ENCODE measurements at regions not wholly inside any gene's neighbourhood (a gene's known extent, or its start where the extent isn't known, plus 50 kb on each side); places are given as distances from the start of the nearest gene placed in this dataset.

DNA sequence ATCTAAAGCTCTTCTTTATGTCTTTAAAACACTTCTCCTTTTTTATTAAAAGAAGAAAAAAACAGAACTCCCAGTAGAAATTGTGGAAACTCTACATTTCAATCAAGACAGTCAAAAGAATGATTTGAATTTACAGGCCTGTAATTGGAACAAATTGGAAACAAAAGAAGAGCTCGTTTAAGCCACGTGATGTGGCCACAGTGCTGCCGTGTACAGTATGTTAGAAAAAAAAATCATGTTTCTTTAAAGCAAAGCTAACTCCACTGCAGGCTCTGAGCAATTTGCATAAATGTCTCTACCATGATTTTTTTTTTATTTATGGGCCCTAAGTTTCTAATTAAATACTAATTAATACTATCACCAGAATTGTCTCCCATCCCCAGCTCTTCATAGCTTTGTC is 325.6 kb downstream of the ZSWIM6 start:
- H3K27me3 ChIP-seq (ENCODE audit: low read depth, low read length) = no peaks in the 10 kb centered on the region
- H3K36me3 ChIP-seq (replicated peaks; ENCODE audit: low read depth, low read length) = no peaks in the 10 kb centered on the region
- TF ChIP-seq, protein P1, sequence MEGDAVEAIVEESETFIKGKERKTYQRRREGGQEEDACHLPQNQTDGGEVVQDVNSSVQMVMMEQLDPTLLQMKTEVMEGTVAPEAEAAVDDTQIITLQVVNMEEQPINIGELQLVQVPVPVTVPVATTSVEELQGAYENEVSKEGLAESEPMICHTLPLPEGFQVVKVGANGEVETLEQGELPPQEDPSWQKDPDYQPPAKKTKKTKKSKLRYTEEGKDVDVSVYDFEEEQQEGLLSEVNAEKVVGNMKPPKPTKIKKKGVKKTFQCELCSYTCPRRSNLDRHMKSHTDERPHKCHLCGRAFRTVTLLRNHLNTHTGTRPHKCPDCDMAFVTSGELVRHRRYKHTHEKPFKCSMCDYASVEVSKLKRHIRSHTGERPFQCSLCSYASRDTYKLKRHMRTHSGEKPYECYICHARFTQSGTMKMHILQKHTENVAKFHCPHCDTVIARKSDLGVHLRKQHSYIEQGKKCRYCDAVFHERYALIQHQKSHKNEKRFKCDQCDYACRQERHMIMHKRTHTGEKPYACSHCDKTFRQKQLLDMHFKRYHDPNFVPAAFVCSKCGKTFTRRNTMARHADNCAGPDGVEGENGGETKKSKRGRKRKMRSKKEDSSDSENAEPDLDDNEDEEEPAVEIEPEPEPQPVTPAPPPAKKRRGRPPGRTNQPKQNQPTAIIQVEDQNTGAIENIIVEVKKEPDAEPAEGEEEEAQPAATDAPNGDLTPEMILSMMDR (IDR thresholded peaks at IDR 0.05; ENCODE audit: low read depth, low read length) = no peak
- no peak for TF ChIP-seq EZH2phosphoT487 (IDR thresholded peaks at IDR 0.05; ENCODE audit: low read depth)
- H3K79me2 ChIP-seq (ENCODE audit: low read length) = no peaks in the 10 kb centered on the region
- no peak overlapping the region for H3K27ac ChIP-seq (ENCODE audit: low read length)
- no peak overlapping the region for H2AFZ ChIP-seq (ENCODE audit: low read depth, low read length)
- no peaks in the 10 kb centered on the region for H4K20me1 ChIP-seq (ENCODE audit: insufficient read depth, low read length)
- no peak overlapping the region for H3K4me3 ChIP-seq (ENCODE audit: low read length)
- no peak overlapping the region for H3K9ac ChIP-seq (ENCODE audit: low read length)
- no peak overlapping the region for H3K4me2 ChIP-seq (ENCODE audit: low read length)
- no peaks in the 10 kb centered on the region for H3K9me3 ChIP-seq (ENCODE audit: insufficient read depth, low read length)
- no peaks in the 10 kb centered on the region for H3K4me1 ChIP-seq (ENCODE audit: low read length)

DNA sequence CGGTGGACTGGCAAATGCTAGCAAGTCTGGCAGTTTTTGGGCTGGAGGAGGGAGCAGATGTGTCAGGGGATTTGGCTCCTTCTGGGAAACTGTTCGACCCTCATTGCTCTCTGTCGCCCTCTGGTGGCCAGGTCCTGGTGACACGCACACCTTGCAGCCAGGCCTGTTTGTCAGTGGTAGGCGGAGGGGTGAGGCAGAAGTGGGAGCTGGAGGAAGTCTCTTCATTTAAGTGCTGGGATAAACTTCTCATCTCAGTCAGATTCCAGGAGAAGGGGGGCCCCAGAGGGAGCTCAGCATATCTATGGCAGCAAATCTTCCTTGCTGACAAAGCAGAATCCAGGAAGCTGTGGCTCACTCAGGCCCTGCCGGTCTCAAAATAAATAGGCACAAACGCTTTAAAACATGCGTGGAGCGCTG is 326.5 kb downstream of the ZSWIM6 start:
- Histone ChIP-seq H3K4me2 (ENCODE audit: low read length) (no peak overlapping the region), H3K9ac (ENCODE audit: low read length) (no peak overlapping the region), H3K27me3 (ENCODE audit: low read depth, low read length) (no peaks in the 10 kb centered on the region), H3K9me3 (ENCODE audit: insufficient read depth, low read length) (no peaks in the 10 kb centered on the region), H3K4me3 (ENCODE audit: low read length) (no peak overlapping the region), H2AFZ (ENCODE audit: low read depth, low read length) (no peak overlapping the region), H3K4me1 (ENCODE audit: low read length) (no peaks in the 10 kb centered on the region), H3K36me3 (replicated peaks; ENCODE audit: low read depth, low read length) (no peaks in the 10 kb centered on the region), H3K27ac (ENCODE audit: low read length) (no peak overlapping the region), H4K20me1 (ENCODE audit: insufficient read depth, low read length) (no peaks in the 10 kb centered on the region), H3K79me2 (ENCODE audit: low read length) (no peaks in the 10 kb centered on the region)
- no peak for TF ChIP-seq EZH2phosphoT487 (IDR thresholded peaks at IDR 0.05; ENCODE audit: low read depth)
- TF ChIP-seq, protein P1 (IDR thresholded peaks at IDR 0.05; ENCODE audit: low read depth, low read length) = peak; percentile 75

DNA sequence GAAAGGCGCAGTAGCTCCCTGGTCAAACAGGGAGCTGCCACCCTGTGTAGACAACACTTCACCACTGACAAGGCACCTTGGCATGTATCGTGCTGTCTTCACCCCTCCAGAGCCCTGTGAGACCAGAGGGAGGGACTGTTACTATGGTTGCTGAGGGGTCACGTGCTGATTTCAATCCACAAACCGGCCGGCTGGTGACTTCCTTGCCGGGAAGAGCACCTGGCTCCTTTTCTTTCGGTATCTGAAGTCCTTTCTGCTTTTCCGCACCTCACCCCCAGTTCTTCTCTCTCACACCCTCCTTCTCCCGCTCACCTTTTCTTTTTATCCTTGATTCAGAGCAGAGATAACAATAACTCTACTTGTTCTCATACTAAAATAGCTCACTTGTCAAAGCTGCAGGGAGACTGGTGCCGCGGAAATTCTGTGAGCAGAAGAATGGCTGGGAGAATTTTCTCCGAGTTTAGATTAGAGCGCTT is 327.2 kb downstream of the ZSWIM6 start:
- no peak overlapping the region for H3K4me3 ChIP-seq (ENCODE audit: low read length)
- no peak overlapping the region for H3K4me2 ChIP-seq (ENCODE audit: low read length)
- H3K27ac ChIP-seq (ENCODE audit: low read length) = no peak overlapping the region
- no peaks in the 10 kb centered on the region for H3K9me3 ChIP-seq (ENCODE audit: insufficient read depth, low read length)
- no peaks in the 10 kb centered on the region for H4K20me1 ChIP-seq (ENCODE audit: insufficient read depth, low read length)
- no peaks in the 10 kb centered on the region for H3K36me3 ChIP-seq (replicated peaks; ENCODE audit: low read depth, low read length)
- H2AFZ ChIP-seq (ENCODE audit: low read depth, low read length) = no peak overlapping the region
- no peaks in the 10 kb centered on the region for H3K27me3 ChIP-seq (ENCODE audit: low read depth, low read length)
- H3K79me2 ChIP-seq (ENCODE audit: low read length) = no peaks in the 10 kb centered on the region
- TF ChIP-seq EZH2phosphoT487 (IDR thresholded peaks at IDR 0.05; ENCODE audit: low read depth) = no peak
- H3K9ac ChIP-seq (ENCODE audit: low read length) = no peak overlapping the region
- no peaks in the 10 kb centered on the region for H3K4me1 ChIP-seq (ENCODE audit: low read length)

DNA sequence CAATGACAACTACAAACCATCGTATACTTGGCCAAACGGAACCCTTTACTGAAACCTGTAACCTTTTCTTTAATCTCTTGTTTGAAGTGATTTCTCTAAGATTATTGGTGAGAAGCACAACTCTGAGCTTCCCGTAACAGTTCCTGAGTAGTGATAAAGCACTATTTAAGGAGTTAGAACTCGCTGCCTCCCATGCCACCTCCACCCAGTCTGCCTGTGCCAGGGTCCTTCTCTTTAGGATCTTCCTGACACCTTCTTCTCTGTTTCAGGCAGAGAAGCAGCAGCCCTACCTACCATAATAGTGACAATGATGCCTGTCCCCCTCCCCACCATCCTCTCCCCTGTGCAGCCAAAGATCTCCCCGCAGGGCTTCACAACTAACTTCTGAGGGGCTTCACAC is 330.6 kb downstream of the ZSWIM6 start:
- Histone ChIP-seq H3K27me3 (ENCODE audit: low read depth, low read length) (no peaks in the 10 kb centered on the region), H3K4me3 (ENCODE audit: low read length) (no peak overlapping the region), H2AFZ (ENCODE audit: low read depth, low read length) (no peak overlapping the region), H3K4me2 (ENCODE audit: low read length) (no peak overlapping the region), H4K20me1 (ENCODE audit: insufficient read depth, low read length) (no peaks in the 10 kb centered on the region), H3K36me3 (replicated peaks; ENCODE audit: low read depth, low read length) (no peaks in the 10 kb centered on the region), H3K79me2 (ENCODE audit: low read length) (no peaks in the 10 kb centered on the region), H3K4me1 (ENCODE audit: low read length) (no peaks in the 10 kb centered on the region), H3K27ac (ENCODE audit: low read length) (no peak overlapping the region), H3K9ac (ENCODE audit: low read length) (no peak overlapping the region), H3K9me3 (ENCODE audit: insufficient read depth, low read length) (no peaks in the 10 kb centered on the region)
- no peak for TF ChIP-seq EZH2phosphoT487 (IDR thresholded peaks at IDR 0.05; ENCODE audit: low read depth)
- TF ChIP-seq, protein P1 (IDR thresholded peaks at IDR 0.05; ENCODE audit: low read depth, low read length) = no peak

All from OCI-LY3 (cell line).